Lower lobe of right lung (tissue), 2 donors: ENCODE measurements at regions not wholly inside any gene's neighbourhood (a gene's known extent, or its start where the extent isn't known, plus 50 kb on each side); places are given as distances from the start of the nearest gene placed in this dataset.

Source experiments
- ATAC-seq, 2 donors: fragments of 200-7000 bp; cut with Tn5 transposase; one replicate each; pipeline ENCODE4 v1.9.1; 2020 to 2022; ENCODE audit warnings: mild to moderate bottlenecking in 2 of 2, moderate library complexity in 2 of 2
- DNase-seq: peaks from one replicate; pipeline ENCODE4 v3.0.0-alpha.2; 2020
- H3K27ac ChIP-seq: fragments of 200-600 bp; one replicate; pipeline ENCODE4 v1.8.0; 2022
- H3K27me3 ChIP-seq: fragments of 200-600 bp; one replicate; pipeline ENCODE4 v1.8.0; 2022; ENCODE audit warnings: low read depth
- H3K36me3 ChIP-seq: fragments of 200-600 bp; one replicate; pipeline ENCODE4 v1.8.0; 2022; ENCODE audit warnings: mild to moderate bottlenecking
- H3K4me1 ChIP-seq: fragments of 200-600 bp; one replicate; pipeline ENCODE4 v1.8.0; 2022
- H3K4me3 ChIP-seq: fragments of 200-600 bp; one replicate; pipeline ENCODE4 v1.8.0; 2022; ENCODE audit warnings: mild to moderate bottlenecking
- H3K9me3 ChIP-seq: fragments of 200-600 bp; one replicate; pipeline ENCODE4 v1.8.0; 2022
- intact Hi-C: fragments of 100-400 bp; cut with DNase I; formaldehyde crosslinking; loops from one replicate; pipeline ENCODE4 v1.11.0; 2022
- TF ChIP-seq, protein P1 (sequence below): fragments of 200-600 bp; IDR thresholded peaks from one replicate; pipeline ENCODE4 v1.8.0; 2022; ENCODE audit warnings: antibody characterized with exemption, mild to moderate bottlenecking
- donor health status: DM: no; HTN: yes; CAD: no; lungs with severe emphysema.

DNA sequence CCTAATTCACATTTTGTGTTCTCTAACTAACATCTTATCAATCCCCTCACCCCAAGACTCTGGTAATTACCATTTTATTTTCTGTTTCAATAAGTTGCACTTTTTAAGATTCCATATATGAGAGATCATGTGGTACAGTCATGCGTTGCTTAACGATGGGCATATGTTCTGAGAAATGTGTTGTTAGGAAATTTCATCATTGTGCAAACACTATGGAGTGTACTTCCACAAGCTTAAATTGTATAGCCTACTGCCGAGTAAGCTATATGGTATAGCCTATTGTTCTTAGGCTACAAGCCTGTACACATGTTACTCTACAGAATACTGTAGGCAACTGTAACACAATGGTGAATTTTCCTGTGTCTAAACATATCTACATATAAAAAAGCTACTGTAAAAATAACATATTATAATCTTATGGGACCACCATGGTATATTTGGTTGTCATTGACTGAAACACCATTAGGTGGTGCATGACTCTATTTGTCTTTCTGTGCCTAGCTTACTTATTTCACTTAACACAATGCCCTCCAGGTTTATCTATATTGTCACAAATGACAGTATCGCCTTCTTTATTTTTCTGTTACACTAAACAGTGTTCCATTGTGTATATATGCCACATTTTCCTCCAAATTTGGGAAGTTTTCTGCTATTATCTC is 473.4 kb upstream of the LMO3 start:
- no peaks in the 10 kb centered on the region for H3K27me3 ChIP-seq
- TF ChIP-seq, protein P1, sequence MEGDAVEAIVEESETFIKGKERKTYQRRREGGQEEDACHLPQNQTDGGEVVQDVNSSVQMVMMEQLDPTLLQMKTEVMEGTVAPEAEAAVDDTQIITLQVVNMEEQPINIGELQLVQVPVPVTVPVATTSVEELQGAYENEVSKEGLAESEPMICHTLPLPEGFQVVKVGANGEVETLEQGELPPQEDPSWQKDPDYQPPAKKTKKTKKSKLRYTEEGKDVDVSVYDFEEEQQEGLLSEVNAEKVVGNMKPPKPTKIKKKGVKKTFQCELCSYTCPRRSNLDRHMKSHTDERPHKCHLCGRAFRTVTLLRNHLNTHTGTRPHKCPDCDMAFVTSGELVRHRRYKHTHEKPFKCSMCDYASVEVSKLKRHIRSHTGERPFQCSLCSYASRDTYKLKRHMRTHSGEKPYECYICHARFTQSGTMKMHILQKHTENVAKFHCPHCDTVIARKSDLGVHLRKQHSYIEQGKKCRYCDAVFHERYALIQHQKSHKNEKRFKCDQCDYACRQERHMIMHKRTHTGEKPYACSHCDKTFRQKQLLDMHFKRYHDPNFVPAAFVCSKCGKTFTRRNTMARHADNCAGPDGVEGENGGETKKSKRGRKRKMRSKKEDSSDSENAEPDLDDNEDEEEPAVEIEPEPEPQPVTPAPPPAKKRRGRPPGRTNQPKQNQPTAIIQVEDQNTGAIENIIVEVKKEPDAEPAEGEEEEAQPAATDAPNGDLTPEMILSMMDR, result no peak
- no peak overlapping the region for H3K4me3 ChIP-seq
- no peak for DNase-seq
- no peak for ATAC-seq
- intact Hi-C loops, result no loop called here
- H3K4me1 ChIP-seq, result no peaks in the 10 kb centered on the region
- H3K27ac ChIP-seq, result no peak overlapping the region
- no peaks in the 10 kb centered on the region for H3K36me3 ChIP-seq
- no peaks in the 10 kb centered on the region for H3K9me3 ChIP-seq

GRCh38 chr12:17077594-17077993 is 471.6 kb upstream of the LMO3 start:
- no peak overlapping the region for H3K4me3 ChIP-seq
- no peaks in the 10 kb centered on the region for H3K36me3 ChIP-seq
- H3K27me3 ChIP-seq, result no peaks in the 10 kb centered on the region
- DNase-seq (no peak), ATAC-seq (no peak)
- H3K27ac ChIP-seq, result no peak overlapping the region
- intact Hi-C loops, result no loop called here
- H3K4me1 ChIP-seq, result no peaks in the 10 kb centered on the region
- TF ChIP-seq, protein P1, result no peak
- no peaks in the 10 kb centered on the region for H3K9me3 ChIP-seq

DNA sequence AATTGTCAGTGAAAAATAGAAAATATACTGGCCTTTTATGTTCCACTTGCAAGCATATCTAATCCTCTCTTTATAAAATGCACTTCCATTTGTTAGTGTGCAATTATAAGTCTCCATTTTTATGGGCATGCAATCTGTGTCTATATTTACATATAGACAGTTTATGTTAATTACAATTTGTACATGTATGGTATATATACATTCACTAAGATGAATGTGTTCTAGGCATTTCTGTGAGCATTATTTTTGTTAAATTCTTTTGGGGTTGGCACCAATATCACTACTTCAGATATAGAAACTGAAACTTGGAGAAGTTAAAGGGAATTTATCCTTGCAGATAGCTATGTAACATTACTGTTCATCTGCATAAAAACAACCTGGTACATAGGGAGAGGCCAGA is 470.8 kb upstream of the LMO3 start:
- Histone ChIP-seq H3K4me1 (no peaks in the 10 kb centered on the region), H3K36me3 (no peaks in the 10 kb centered on the region), H3K27me3 (no peaks in the 10 kb centered on the region), H3K4me3 (no peak overlapping the region), H3K27ac (no peak overlapping the region), H3K9me3 (no peaks in the 10 kb centered on the region)
- intact Hi-C loops, result no loop called here
- TF ChIP-seq, protein P1, result no peak
- ATAC-seq (no peak), DNase-seq (no peak)

DNA sequence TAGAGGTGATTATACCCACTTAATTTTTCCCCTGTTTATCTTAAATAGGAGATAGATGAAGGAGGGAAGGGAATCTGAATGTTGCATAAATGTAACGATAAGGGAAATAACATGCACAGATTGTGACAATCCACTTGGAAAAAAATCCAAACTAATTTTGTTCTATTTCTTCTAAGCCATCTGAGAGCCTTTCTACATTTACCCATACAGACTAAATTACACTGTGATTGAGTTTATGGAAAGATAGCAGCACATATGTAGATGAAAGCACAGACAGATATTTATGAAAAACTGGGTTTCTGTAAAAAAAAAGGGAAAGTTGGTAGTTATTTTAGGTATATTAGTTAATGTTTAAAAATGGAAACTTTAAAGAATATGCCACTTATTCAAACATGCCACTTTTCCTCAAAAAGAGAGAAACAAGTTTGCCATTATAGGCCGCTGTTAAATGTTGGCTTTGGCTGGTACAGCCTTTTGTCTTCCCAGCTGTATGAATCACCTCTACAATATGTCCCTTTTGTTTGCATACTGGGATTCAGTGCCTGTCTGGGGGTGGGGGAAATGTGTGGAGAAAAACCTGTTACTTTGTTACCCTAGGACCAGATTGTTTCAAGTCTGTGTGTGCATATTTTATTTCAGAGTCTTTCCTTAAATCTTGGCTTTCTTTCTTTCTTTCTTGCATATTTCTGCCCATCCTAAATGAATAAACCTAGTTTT is 470.2 kb upstream of the LMO3 start:
- no peak overlapping the region for H3K4me3 ChIP-seq
- DNase-seq (no peak), ATAC-seq (no peak)
- no peak overlapping the region for H3K27ac ChIP-seq
- no peaks in the 10 kb centered on the region for H3K27me3 ChIP-seq
- H3K36me3 ChIP-seq, result no peaks in the 10 kb centered on the region
- intact Hi-C loops, result no loop called here
- TF ChIP-seq, protein P1, result no peak
- H3K9me3 ChIP-seq, result no peaks in the 10 kb centered on the region
- no peaks in the 10 kb centered on the region for H3K4me1 ChIP-seq

- Histone ChIP-seq H3K4me1 (no peaks in the 10 kb centered on the region), H3K27ac (no peak overlapping the region), H3K9me3 (no peaks in the 10 kb centered on the region), H3K36me3 (no peaks in the 10 kb centered on the region), H3K4me3 (no peak overlapping the region), H3K27me3 (no peaks in the 10 kb centered on the region)
- ATAC-seq, result peak; percentile 37 to 68
- no peak for DNase-seq
- intact Hi-C loops, result no loop called here
- TF ChIP-seq, protein P1, result no peak
Measured at GRCh38 chr12:17064834-17065233, 458.9 kb upstream of the LMO3 start.
